Activated T-helper 1 cell treated with anti-CD3 and anti-CD28 coated beads, Interleukin-12 subunit alpha, Interleukin-12 subunit beta, Interleukin-2, Interleukin-4 antibody, amounts not matched to agents 30 ng/mL and 10 ng/mL and 1 ng/mL, durations not matched to agents 14 hours and 24 hours and 36 hours (primary cell): ENCODE measurements at regions not wholly inside any gene's neighbourhood (a gene's known extent, or its start where the extent isn't known, plus 50 kb on each side); places are given as distances from the start of the nearest gene placed in this dataset.

Source experiments
- DNase-seq: peaks from one replicate; pipeline ENCODE4 v3.0.0; 2021; ENCODE audit warnings: low spot score
- H3K27ac Mint-ChIP-seq: one replicate; pipeline ENCODE4 v1.8.0; 2021; ENCODE audit warnings: mild to moderate bottlenecking, mixed read lengths
- H3K27me3 Mint-ChIP-seq: one replicate; pipeline ENCODE4 v1.8.0; 2022; ENCODE audit warnings: mild to moderate bottlenecking, moderate library complexity, mixed read lengths; ENCODE audit not compliant: insufficient read depth
- H3K36me3 Mint-ChIP-seq: one replicate; pipeline ENCODE4 v1.8.0; 2021; ENCODE audit warnings: low read depth, mixed read lengths
- H3K4me1 Mint-ChIP-seq: one replicate; pipeline ENCODE4 v1.8.0; 2021; ENCODE audit warnings: low read depth, mixed read lengths
- H3K4me3 Mint-ChIP-seq: one replicate; pipeline ENCODE4 v1.8.0; 2021; ENCODE audit warnings: mild to moderate bottlenecking, moderate library complexity, mixed read lengths
- H3K9me3 Mint-ChIP-seq: one replicate; pipeline ENCODE4 v1.8.0; 2021; ENCODE audit warnings: mixed read lengths
- intact Hi-C: fragments of 100-400 bp; cut with micrococcal nuclease; formaldehyde crosslinking; loops from one replicate; pipeline ENCODE4 v1.15.1; 2024

- no peak overlapping the region for H3K4me3 Mint-ChIP-seq
- intact Hi-C loops = loop anchor here (1.0 kb wide), 1 partner anchor 72 kb away; no protein-coding TSS in a partner anchor
- DNase-seq = no peak
Measured at GRCh38 chr19:28481674-28482073, 731.3 kb downstream of the UQCRFS1 start.

DNA sequence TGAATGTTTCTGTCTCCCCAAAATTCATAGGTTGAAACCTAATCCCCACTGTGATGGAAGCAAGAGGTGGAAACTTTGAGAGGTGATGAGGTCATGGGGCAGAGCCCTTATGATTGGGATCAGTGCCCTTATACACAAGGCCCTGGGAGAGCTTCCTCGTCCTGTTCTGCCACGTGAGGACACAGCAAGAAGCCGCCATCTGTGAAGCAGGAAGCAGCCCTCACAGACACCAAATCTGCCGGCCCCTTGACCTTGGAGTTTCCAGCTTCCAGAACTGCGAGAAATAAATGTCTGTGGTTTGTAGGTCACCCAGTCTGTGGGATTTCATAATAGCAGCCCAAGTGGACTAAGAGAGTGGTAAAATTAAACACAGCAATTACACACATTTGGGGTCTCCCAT lies 737.4 kb downstream of the UQCRFS1 start:
- DNase-seq = no peak
- intact Hi-C loops = no loop called here
- Mint-ChIP-seq H3K4me1 (peaks cover 9% of the 10 kb centered on the region), H3K36me3 (peaks cover 2% of the 10 kb centered on the region), H3K27me3 (peaks cover 2% of the 10 kb centered on the region), H3K4me3 (no peak overlapping the region), H3K27ac (no peak overlapping the region), H3K9me3 (no peaks in the 10 kb centered on the region)

More at GRCh38 chr19:28481674-28482073, 731.3 kb downstream of the UQCRFS1 start:
- peaks cover 2% of the 10 kb centered on the region for H3K27me3 Mint-ChIP-seq
- no peaks in the 10 kb centered on the region for H3K36me3 Mint-ChIP-seq
- peaks cover 10% of the 10 kb centered on the region for H3K4me1 Mint-ChIP-seq
- H3K9me3 Mint-ChIP-seq = no peaks in the 10 kb centered on the region
- H3K27ac Mint-ChIP-seq = no peak overlapping the region

DNA sequence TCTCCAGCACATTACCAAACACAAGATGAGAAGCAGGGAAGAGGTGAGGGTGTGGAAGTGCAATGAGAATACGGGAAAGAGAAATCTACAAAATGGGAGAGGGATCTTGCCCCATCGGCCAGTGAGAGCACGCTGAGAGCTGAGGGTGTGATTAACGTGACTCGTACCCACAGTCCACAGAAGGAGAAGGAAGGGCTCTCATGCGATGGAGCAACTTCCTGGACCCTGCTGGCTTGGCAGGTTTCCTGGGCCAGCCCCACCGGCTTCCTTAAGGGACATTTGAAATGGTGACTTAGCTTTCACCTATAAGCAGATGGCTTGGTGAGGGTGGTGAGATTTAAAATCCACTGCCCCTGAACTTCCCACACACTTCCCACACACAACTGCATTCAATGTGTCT lies 740.1 kb downstream of the UQCRFS1 start:
- DNase-seq = no peak
- Mint-ChIP-seq H3K4me1 (peaks cover 36% of the 10 kb centered on the region), H3K36me3 (peaks cover 2% of the 10 kb centered on the region), H3K27ac (no peak overlapping the region), H3K4me3 (no peak overlapping the region), H3K9me3 (no peaks in the 10 kb centered on the region), H3K27me3 (no peaks in the 10 kb centered on the region)
- intact Hi-C loops = no loop called here

- intact Hi-C loops = no loop called here
Measured at GRCh38 chr19:28471731-28472510, 741.0 kb downstream of the UQCRFS1 start.

DNA sequence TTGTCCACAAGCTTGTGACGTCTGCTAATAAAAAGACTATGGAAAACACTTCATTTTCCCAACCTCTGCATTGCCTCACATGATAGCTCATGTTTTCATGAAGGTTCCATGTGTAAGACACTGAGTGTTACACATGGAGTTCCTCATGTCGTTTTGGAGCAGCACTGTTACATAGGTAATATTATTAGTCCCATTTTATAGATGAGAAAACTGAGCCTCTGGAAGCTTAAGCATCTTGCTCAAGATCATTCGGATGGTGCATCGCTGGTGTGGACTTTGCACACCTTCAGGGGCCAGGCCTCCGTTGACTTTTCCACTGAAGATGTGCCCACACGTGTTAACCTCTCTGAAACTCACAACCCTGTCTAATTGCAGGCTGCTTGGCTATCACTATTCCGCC lies 743.4 kb downstream of the UQCRFS1 start:
- Mint-ChIP-seq H3K36me3 (peaks cover 2% of the 10 kb centered on the region), H3K4me1 (peaks cover 64% of the 10 kb centered on the region), H3K4me3 (no peak overlapping the region), H3K27ac (no peak overlapping the region), H3K9me3 (no peaks in the 10 kb centered on the region), H3K27me3 (no peaks in the 10 kb centered on the region)
- intact Hi-C loops = loop anchor here (5.0 kb wide), 1 partner anchor 88 kb away; no protein-coding TSS in a partner anchor
- DNase-seq = no peak

More at GRCh38 chr19:28471731-28472510, 741.0 kb downstream of the UQCRFS1 start:
- Mint-ChIP-seq H3K27me3 (no peaks in the 10 kb centered on the region), H3K9me3 (no peaks in the 10 kb centered on the region), H3K27ac (no peak overlapping the region), H3K4me1 (peaks cover 40% of the 10 kb centered on the region), H3K36me3 (peaks cover 2% of the 10 kb centered on the region), H3K4me3 (no peak overlapping the region)
- no peak for DNase-seq

DNA sequence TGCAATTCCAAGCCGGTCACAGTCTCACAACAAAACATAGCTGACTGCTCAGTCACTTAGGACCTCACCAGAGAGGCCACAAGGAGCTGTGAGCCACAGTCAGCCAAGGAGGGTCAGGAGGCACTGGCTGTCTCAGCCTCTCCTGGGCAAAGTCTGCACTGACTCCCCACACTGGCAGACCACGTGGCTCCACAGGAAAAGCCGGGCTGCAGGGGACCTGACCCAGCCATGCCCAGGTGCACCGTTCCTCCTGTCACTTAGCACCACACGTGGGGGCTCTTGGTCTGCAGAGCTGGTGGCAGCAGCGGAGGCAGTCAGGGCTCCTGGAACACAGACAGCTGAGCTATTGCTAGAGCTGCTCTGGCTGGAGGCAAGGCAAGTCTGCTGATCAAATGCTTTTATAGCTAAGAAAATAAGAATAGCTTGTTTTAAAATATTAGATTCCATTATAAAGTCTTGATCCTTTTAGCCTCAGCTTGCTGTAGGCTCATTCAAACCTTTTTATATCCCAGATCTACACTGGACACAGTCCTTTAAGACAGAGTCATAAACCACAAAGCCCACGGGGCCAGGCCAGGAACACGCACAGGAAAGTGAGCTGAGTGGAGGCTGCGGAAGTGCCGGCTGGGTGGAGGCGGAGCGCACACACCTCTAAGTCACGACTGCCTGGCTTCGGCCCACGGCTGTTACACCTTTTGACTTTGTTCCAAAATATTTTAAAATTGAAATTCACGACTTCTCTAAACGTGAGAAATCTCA lies 744.1 kb downstream of the UQCRFS1 start:
- H3K9me3 Mint-ChIP-seq = no peaks in the 10 kb centered on the region
- H3K27me3 Mint-ChIP-seq = no peaks in the 10 kb centered on the region
- peak; percentile 33 for DNase-seq
- H3K36me3 Mint-ChIP-seq = peaks cover 2% of the 10 kb centered on the region
- H3K27ac Mint-ChIP-seq = peak overlapping the region; percentile 68
- peaks cover 70% of the 10 kb centered on the region for H3K4me1 Mint-ChIP-seq
- no peak overlapping the region for H3K4me3 Mint-ChIP-seq
- intact Hi-C loops = loop anchor here (5.0 kb wide), 1 partner anchor 88 kb away; no protein-coding TSS in a partner anchor

DNA sequence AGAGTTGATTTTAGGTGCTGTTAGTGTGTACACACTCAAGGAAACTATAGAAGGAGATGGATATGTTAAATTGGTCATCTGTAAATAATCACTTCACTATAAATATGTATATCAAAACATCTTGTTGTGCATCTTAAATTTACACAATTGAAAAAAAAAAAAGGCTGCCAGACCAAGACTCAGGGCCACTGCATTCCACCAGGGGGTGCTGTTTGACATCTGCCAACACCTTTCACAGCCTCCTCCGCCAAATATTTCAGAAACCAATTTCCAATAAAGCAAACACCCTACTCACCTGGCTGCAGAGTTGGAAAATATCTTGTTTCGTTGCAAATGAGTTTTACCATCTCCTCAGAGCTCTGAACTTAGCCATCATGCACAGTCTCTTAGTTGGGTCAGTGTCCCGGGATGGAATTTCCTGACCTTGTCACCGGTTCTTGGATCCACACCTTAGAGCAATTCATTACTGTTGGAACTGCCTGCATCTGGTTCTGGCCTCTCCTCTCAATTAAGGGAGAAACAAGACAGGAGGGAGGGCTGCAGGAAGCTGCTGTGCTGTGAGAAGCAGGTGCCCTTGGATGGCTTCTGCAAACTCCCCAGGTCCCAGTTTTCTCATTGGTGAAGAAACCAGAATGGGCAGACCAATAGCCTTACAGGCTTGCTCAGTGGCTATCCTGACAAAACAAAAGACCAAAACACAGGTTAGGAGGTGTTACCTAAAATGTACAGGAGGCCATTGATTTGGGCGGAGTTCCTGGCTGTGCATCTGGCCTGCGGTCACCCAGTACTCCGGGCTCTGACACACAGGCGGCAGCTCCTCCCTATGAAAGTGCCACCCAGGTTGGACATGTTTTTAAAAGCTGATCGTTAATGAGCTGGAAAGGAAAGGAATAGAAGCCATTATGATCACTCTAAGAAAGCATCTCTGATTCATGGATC lies 746.6 kb downstream of the UQCRFS1 start:
- Mint-ChIP-seq H3K4me3 (no peak overlapping the region), H3K27me3 (no peaks in the 10 kb centered on the region), H3K27ac (peak overlapping the region; percentile 68), H3K36me3 (no peaks in the 10 kb centered on the region), H3K4me1 (peaks cover 75% of the 10 kb centered on the region), H3K9me3 (no peaks in the 10 kb centered on the region)
- DNase-seq = peak; percentile 52
- intact Hi-C loops = loop anchor here (1.0 to 5.0 kb wide), 3 partner anchors 91 to 244 kb away; no protein-coding TSS in a partner anchor

- intact Hi-C loops = loop anchor here (1.0 to 5.0 kb wide), 3 partner anchors 92 to 245 kb away; no protein-coding TSS in a partner anchor
- peak; percentile 4 for DNase-seq
- Mint-ChIP-seq H3K4me1 (peaks cover 82% of the 10 kb centered on the region), H3K27me3 (no peaks in the 10 kb centered on the region), H3K4me3 (peak overlapping the region; percentile 19), H3K27ac (peak overlapping the region; percentile 68), H3K9me3 (no peaks in the 10 kb centered on the region), H3K36me3 (no peaks in the 10 kb centered on the region)
Measured at GRCh38 chr19:28465371-28466086, 747.4 kb downstream of the UQCRFS1 start.

- Mint-ChIP-seq H3K9me3 (no peaks in the 10 kb centered on the region), H3K4me1 (peaks cover 81% of the 10 kb centered on the region), H3K4me3 (no peak overlapping the region), H3K27ac (peak overlapping the region; percentile 14), H3K36me3 (no peaks in the 10 kb centered on the region), H3K27me3 (no peaks in the 10 kb centered on the region)
- intact Hi-C loops = loop anchor here (1.0 kb wide), 1 partner anchor 7 kb away; no protein-coding TSS in a partner anchor
- DNase-seq = no peak
Measured at GRCh38 chr19:28463493-28464053, 749.4 kb downstream of the UQCRFS1 start.

- Mint-ChIP-seq H3K27ac (peak overlapping the region; percentile 59), H3K4me3 (no peak overlapping the region), H3K27me3 (no peaks in the 10 kb centered on the region), H3K4me1 (peaks cover 50% of the 10 kb centered on the region), H3K9me3 (no peaks in the 10 kb centered on the region), H3K36me3 (peaks cover 2% of the 10 kb centered on the region)
- intact Hi-C loops = loop anchor here (2.0 to 10.0 kb wide), 2 partner anchors 69 to 213 kb away; no protein-coding TSS in a partner anchor
- DNase-seq = no peak
Measured at GRCh38 chr19:28457620-28458019, 755.3 kb downstream of the UQCRFS1 start.

- peaks cover 46% of the 10 kb centered on the region for H3K4me1 Mint-ChIP-seq
- H3K36me3 Mint-ChIP-seq = peaks cover 2% of the 10 kb centered on the region
- H3K9me3 Mint-ChIP-seq = no peaks in the 10 kb centered on the region
- peak overlapping the region; percentile 19 for H3K4me3 Mint-ChIP-seq
- H3K27me3 Mint-ChIP-seq = no peaks in the 10 kb centered on the region
- peak overlapping the region; percentile 59 for H3K27ac Mint-ChIP-seq
- intact Hi-C loops = loop anchor here (1.0 to 10.0 kb wide), 3 partner anchors 7 to 212 kb away; no protein-coding TSS in a partner anchor
- DNase-seq = no peak
Measured at GRCh38 chr19:28456708-28457320, 756.1 kb downstream of the UQCRFS1 start.
